Activated CD8-positive, alpha-beta T cell treated with anti-CD3 and anti-CD28 coated beads, Interleukin-2, amount 10 ng/mL, durations not matched to agents 7 days and 5 days (primary cell): ENCODE measurements at regions not wholly inside any gene's neighbourhood (a gene's known extent, or its start where the extent isn't known, plus 50 kb on each side); places are given as distances from the start of the nearest gene placed in this dataset.

ENCODE experiments used
- ATAC-seq: fragments of 150-1000 bp; cut with Tn5 transposase; one replicate; pipeline ENCODE4 v1.10.0; 2021; ENCODE audit warnings: moderate library complexity
- CTCF ChIA-PET: fragments of 350-600 bp; sonication (Branson Sonifier 250); formaldehyde crosslinking; loops from one replicate; lab custom pipeline; 2021; ENCODE audit warnings: antibody characterized with exemption; lab: Charles Lee
- POLR2A ChIA-PET: fragments of 350-600 bp; sonication (Branson Sonifier 250); formaldehyde crosslinking; loops from one replicate; lab custom pipeline; 2021; ENCODE audit warnings: antibody characterized with exemption; lab: Charles Lee
- DNase-seq: peaks from one replicate; pipeline ENCODE4 v3.0.0-alpha.2; 2020
- H3K27ac Mint-ChIP-seq: one replicate; pipeline ENCODE4 v1.8.0; 2021; ENCODE audit warnings: mild to moderate bottlenecking, mixed read lengths
- H3K27me3 Mint-ChIP-seq: one replicate; pipeline ENCODE4 v1.8.0; 2021; ENCODE audit warnings: low read depth, mixed read lengths
- H3K36me3 Mint-ChIP-seq: one replicate; pipeline ENCODE4 v1.8.0; 2021; ENCODE audit warnings: low read depth, mixed read lengths
- H3K4me1 Mint-ChIP-seq: one replicate; pipeline ENCODE4 v1.8.0; 2021; ENCODE audit warnings: low read depth, mixed read lengths
- H3K4me3 Mint-ChIP-seq: one replicate; pipeline ENCODE4 v1.8.0; 2021; ENCODE audit warnings: mild to moderate bottlenecking, mixed read lengths
- H3K9me3 Mint-ChIP-seq: one replicate; pipeline ENCODE4 v1.8.0; 2022; ENCODE audit warnings: mixed read lengths; ENCODE audit not compliant: insufficient read depth

- no peak overlapping the region for H3K27ac Mint-ChIP-seq
- H3K9me3 Mint-ChIP-seq, result no peaks in the 10 kb centered on the region
- DNase-seq, result no peak
- H3K4me3 Mint-ChIP-seq, result no peak overlapping the region
- ChIA-PET POLR2A (no interaction called here), CTCF (no interaction called here)
- H3K27me3 Mint-ChIP-seq, result peaks cover 11% of the 10 kb centered on the region
- no peaks in the 10 kb centered on the region for H3K36me3 Mint-ChIP-seq
- no peaks in the 10 kb centered on the region for H3K4me1 Mint-ChIP-seq
- no peak for ATAC-seq
Observed at GRCh38 chr11:112806876-112807275, 154.3 kb upstream of the NCAM1 start.

GRCh38 chr11:112809429-112809828 lies 151.8 kb upstream of the NCAM1 start:
- Mint-ChIP-seq H3K27ac (no peak overlapping the region), H3K9me3 (no peaks in the 10 kb centered on the region), H3K4me1 (no peaks in the 10 kb centered on the region), H3K4me3 (no peak overlapping the region), H3K36me3 (no peaks in the 10 kb centered on the region), H3K27me3 (peaks cover 6% of the 10 kb centered on the region)
- ChIA-PET CTCF (no interaction called here), POLR2A (no interaction called here)
- no peak for DNase-seq
- no peak for ATAC-seq

- ChIA-PET CTCF (no interaction called here), POLR2A (interaction anchor here (0.6 kb wide), 1 partner anchor 57 kb away, joined by 3 read pairs; no protein-coding TSS in a partner anchor)
- Mint-ChIP-seq H3K27me3 (peaks cover 7% of the 10 kb centered on the region), H3K27ac (no peak overlapping the region), H3K4me3 (no peak overlapping the region), H3K4me1 (no peaks in the 10 kb centered on the region), H3K36me3 (no peaks in the 10 kb centered on the region), H3K9me3 (no peaks in the 10 kb centered on the region)
- ATAC-seq (no peak), DNase-seq (no peak)
Observed at GRCh38 chr11:112810951-112811350, 150.3 kb upstream of the NCAM1 start.

GRCh38 chr11:112811783-112812182 lies 149.4 kb upstream of the NCAM1 start:
- Mint-ChIP-seq H3K9me3 (no peaks in the 10 kb centered on the region), H3K4me1 (no peaks in the 10 kb centered on the region), H3K27ac (no peak overlapping the region), H3K36me3 (no peaks in the 10 kb centered on the region), H3K4me3 (no peak overlapping the region), H3K27me3 (peaks cover 5% of the 10 kb centered on the region)
- no peak for ATAC-seq
- CTCF ChIA-PET, result no interaction called here
- POLR2A ChIA-PET, result interaction anchor here (0.6 kb wide), 1 partner anchor 56 kb away, joined by 3 read pairs; no protein-coding TSS in a partner anchor
- no peak for DNase-seq

- H3K9me3 Mint-ChIP-seq, result no peaks in the 10 kb centered on the region
- POLR2A ChIA-PET, result no interaction called here
- DNase-seq (no peak), ATAC-seq (no peak)
- H3K27me3 Mint-ChIP-seq, result peaks cover 5% of the 10 kb centered on the region
- no peaks in the 10 kb centered on the region for H3K4me1 Mint-ChIP-seq
- CTCF ChIA-PET, result no interaction called here
- H3K36me3 Mint-ChIP-seq, result no peaks in the 10 kb centered on the region
- no peak overlapping the region for H3K27ac Mint-ChIP-seq
- H3K4me3 Mint-ChIP-seq, result no peak overlapping the region
Observed at GRCh38 chr11:112812729-112813128, 148.5 kb upstream of the NCAM1 start.

- Mint-ChIP-seq H3K9me3 (no peaks in the 10 kb centered on the region), H3K27me3 (peaks cover 5% of the 10 kb centered on the region), H3K4me1 (no peaks in the 10 kb centered on the region), H3K27ac (no peak overlapping the region), H3K36me3 (no peaks in the 10 kb centered on the region), H3K4me3 (no peak overlapping the region)
- CTCF ChIA-PET, result no interaction called here
- ATAC-seq, result no peak
- POLR2A ChIA-PET, result no interaction called here
- DNase-seq, result no peak
Observed at GRCh38 chr11:112814168-112814567, 147.1 kb upstream of the NCAM1 start.

GRCh38 chr11:112817376-112817775 lies 143.8 kb upstream of the NCAM1 start:
- Mint-ChIP-seq H3K4me3 (no peak overlapping the region), H3K36me3 (no peaks in the 10 kb centered on the region), H3K27ac (no peak overlapping the region), H3K4me1 (no peaks in the 10 kb centered on the region), H3K27me3 (peaks cover 13% of the 10 kb centered on the region), H3K9me3 (no peaks in the 10 kb centered on the region)
- ChIA-PET CTCF (no interaction called here), POLR2A (no interaction called here)
- ATAC-seq (no peak), DNase-seq (no peak)

- no peaks in the 10 kb centered on the region for H3K36me3 Mint-ChIP-seq
- H3K4me1 Mint-ChIP-seq, result no peaks in the 10 kb centered on the region
- ATAC-seq (no peak), DNase-seq (no peak)
- ChIA-PET CTCF (no interaction called here), POLR2A (no interaction called here)
- H3K9me3 Mint-ChIP-seq, result no peaks in the 10 kb centered on the region
- H3K4me3 Mint-ChIP-seq, result no peak overlapping the region
- H3K27ac Mint-ChIP-seq, result no peak overlapping the region
- peaks cover 19% of the 10 kb centered on the region for H3K27me3 Mint-ChIP-seq
Observed at GRCh38 chr11:112822478-112823274, 138.5 kb upstream of the NCAM1 start.

- no peaks in the 10 kb centered on the region for H3K9me3 Mint-ChIP-seq
- DNase-seq (no peak), ATAC-seq (no peak)
- H3K4me1 Mint-ChIP-seq, result no peaks in the 10 kb centered on the region
- POLR2A ChIA-PET, result no interaction called here
- no peaks in the 10 kb centered on the region for H3K36me3 Mint-ChIP-seq
- peaks cover 12% of the 10 kb centered on the region for H3K27me3 Mint-ChIP-seq
- no peak overlapping the region for H3K27ac Mint-ChIP-seq
- no peak overlapping the region for H3K4me3 Mint-ChIP-seq
- CTCF ChIA-PET, result no interaction called here
Observed at GRCh38 chr11:112826026-112826425, 135.2 kb upstream of the NCAM1 start.

- Mint-ChIP-seq H3K27me3 (peaks cover 11% of the 10 kb centered on the region), H3K36me3 (no peaks in the 10 kb centered on the region), H3K27ac (no peak overlapping the region), H3K4me1 (no peaks in the 10 kb centered on the region), H3K4me3 (no peak overlapping the region), H3K9me3 (no peaks in the 10 kb centered on the region)
- POLR2A ChIA-PET, result no interaction called here
- CTCF ChIA-PET, result no interaction called here
- ATAC-seq (no peak), DNase-seq (no peak)
Observed at GRCh38 chr11:112826788-112827187, 134.4 kb upstream of the NCAM1 start.

GRCh38 chr11:112828421-112828820 lies 132.8 kb upstream of the NCAM1 start:
- Mint-ChIP-seq H3K4me1 (no peaks in the 10 kb centered on the region), H3K27me3 (peaks cover 14% of the 10 kb centered on the region), H3K27ac (no peak overlapping the region), H3K36me3 (no peaks in the 10 kb centered on the region), H3K9me3 (no peaks in the 10 kb centered on the region), H3K4me3 (no peak overlapping the region)
- DNase-seq (no peak), ATAC-seq (no peak)
- ChIA-PET CTCF (no interaction called here), POLR2A (no interaction called here)

GRCh38 chr11:112829971-112830654 lies 131.1 kb upstream of the NCAM1 start:
- H3K4me1 Mint-ChIP-seq, result no peaks in the 10 kb centered on the region
- no peak for ATAC-seq
- H3K27me3 Mint-ChIP-seq, result peaks cover 15% of the 10 kb centered on the region
- no peaks in the 10 kb centered on the region for H3K36me3 Mint-ChIP-seq
- no peak overlapping the region for H3K4me3 Mint-ChIP-seq
- H3K27ac Mint-ChIP-seq, result no peak overlapping the region
- CTCF ChIA-PET, result no interaction called here
- H3K9me3 Mint-ChIP-seq, result no peaks in the 10 kb centered on the region
- POLR2A ChIA-PET, result no interaction called here
- no peak for DNase-seq
